Neuronal stem cell (in vitro differentiated cells): ENCODE measurements at regions not wholly inside any gene's neighbourhood (a gene's known extent, or its start where the extent isn't known, plus 50 kb on each side); places are given as distances from the start of the nearest gene placed in this dataset.

Experiments used
- DNase-seq: peaks from one replicate; pipeline ENCODE4 v3.0.0-alpha.2; 2013; ENCODE audit warnings: low spot score
- H2AFZ ChIP-seq: one replicate; pipeline ENCODE4 v1.6.1; 2013; ENCODE audit warnings: mild to moderate bottlenecking, low read length, inconsistent platforms
- H2AK5ac ChIP-seq: 2 replicates; pipeline ENCODE4 v1.6.1; 2013; ENCODE audit warnings: low read depth, mild to moderate bottlenecking, inconsistent platforms, low read length, moderate library complexity, mixed read lengths
- H2BK120ac ChIP-seq: 2 replicates; pipeline ENCODE4 v1.6.1; 2013; ENCODE audit warnings: low read depth, mild to moderate bottlenecking, inconsistent platforms, low read length, moderate library complexity, mixed read lengths
- H2BK12ac ChIP-seq: one replicate; pipeline ENCODE4 v1.6.1; 2013; ENCODE audit warnings: low read length, inconsistent platforms
- H2BK15ac ChIP-seq: 2 replicates; pipeline ENCODE4 v1.6.1; 2013; ENCODE audit warnings: mild to moderate bottlenecking, low read length, inconsistent platforms, mixed read lengths
- H2BK5ac ChIP-seq: one replicate; pipeline ENCODE4 v1.6.1; 2013; ENCODE audit warnings: inconsistent platforms, mild to moderate bottlenecking, low read length, moderate library complexity
- H3K14ac ChIP-seq: one replicate; pipeline ENCODE4 v1.6.1; 2013; ENCODE audit warnings: low read length, inconsistent platforms
- H3K18ac ChIP-seq: 2 replicates; pipeline ENCODE4 v1.6.1; 2013; ENCODE audit warnings: low read length, inconsistent platforms
- H3K23ac ChIP-seq: 2 replicates; pipeline ENCODE4 v1.6.1; 2013; ENCODE audit warnings: low read depth, mild to moderate bottlenecking, mixed read lengths, low read length, inconsistent platforms; ENCODE audit not compliant: poor library complexity
- H3K27ac ChIP-seq: replicated peaks from 3 replicates; pipeline ENCODE4 v1.5.1; 2013; ENCODE audit warnings: low read length, inconsistent platforms
- H3K27me3 ChIP-seq, 3 experiments: 2 replicates each; pipeline ENCODE4 v1.6.1; 2013; ENCODE audit warnings: low read length in 3 of 3, mild to moderate bottlenecking in 2 of 3, inconsistent platforms in 1 of 3, low read depth in 1 of 3, mixed read lengths in 1 of 3, moderate library complexity in 1 of 3; ENCODE audit not compliant: control insufficient read depth in 3 of 3, insufficient read depth in 3 of 3
- H3K36me3 ChIP-seq, 2 donors: replicated peaks in 1 of 2; 2 replicates each; pipeline ENCODE4 v1.6.1; 2013; ENCODE audit warnings: low read length in 2 of 2; ENCODE audit not compliant: control insufficient read depth in 2 of 2, insufficient read depth in 2 of 2
- H3K4ac ChIP-seq: 2 replicates; pipeline ENCODE4 v1.6.1; 2013; ENCODE audit warnings: inconsistent platforms, mild to moderate bottlenecking, low read length, moderate library complexity
- H3K4me1 ChIP-seq, 2 donors: 1 replicate in 1 of 2; 2 replicates in 1 of 2; pipeline ENCODE4 v1.6.1; 2013; ENCODE audit warnings: low read length in 2 of 2, low read depth in 1 of 2; ENCODE audit not compliant: control insufficient read depth in 2 of 2, insufficient read depth in 1 of 2
- H3K4me2 ChIP-seq: one replicate; pipeline ENCODE4 v1.6.1; 2013; ENCODE audit warnings: mild to moderate bottlenecking, low read length, inconsistent platforms; ENCODE audit not compliant: insufficient read depth, poor library complexity, severe bottlenecking
- H3K4me3 ChIP-seq, 2 donors: 2 replicates each; pipeline ENCODE4 v1.5.1; 2013; ENCODE audit warnings: low read length in 2 of 2, mild to moderate bottlenecking in 2 of 2, inconsistent platforms in 1 of 2, moderate library complexity in 1 of 2
- H3K79me1 ChIP-seq: one replicate; pipeline ENCODE4 v1.6.1; 2013; ENCODE audit warnings: low read depth, mild to moderate bottlenecking, inconsistent platforms, low read length, moderate library complexity
- H3K9ac ChIP-seq: one replicate; pipeline ENCODE4 v1.6.1; 2013; ENCODE audit warnings: mild to moderate bottlenecking, low read depth, low read length, inconsistent platforms; ENCODE audit not compliant: poor library complexity
- H3K9me3 ChIP-seq, 2 donors: replicated peaks in 1 of 2; 2 replicates each; pipeline versions ENCODE3 to v1.6.1; 2013; ENCODE audit warnings: low read length in 2 of 2, mild to moderate bottlenecking in 2 of 2, inconsistent platforms in 1 of 2, low read depth in 1 of 2, mixed read lengths in 1 of 2, moderate library complexity in 1 of 2; ENCODE audit not compliant: control insufficient read depth in 2 of 2, insufficient read depth in 1 of 2
- H4K8ac ChIP-seq: one replicate; pipeline ENCODE4 v1.6.1; 2013; ENCODE audit warnings: low read depth, mild to moderate bottlenecking, inconsistent platforms, low read length, moderate library complexity
- H4K91ac ChIP-seq: one replicate; pipeline ENCODE4 v1.6.1; 2013; ENCODE audit warnings: low read length, low read depth, mild to moderate bottlenecking, inconsistent platforms; ENCODE audit not compliant: poor library complexity
- whole genome bisulfite sequencing, 2 donors: extraction: QIAGEN DNeasy Blood & Tissue Kit; methylation state at CpG; one replicate each; pipeline ENCODE4 v1.1.7; 2013; ENCODE audit warnings: missing lambda C conversion rate in 2 of 2, mixed read lengths in 1 of 2; ENCODE audit not compliant: insufficient read length in 2 of 2, insufficient replicate concordance in 1 of 2; ENCODE audit errors: extremely low coverage in 2 of 2; 5-methylcytosine and 5-hydroxymethylcytosine counted together

DNA sequence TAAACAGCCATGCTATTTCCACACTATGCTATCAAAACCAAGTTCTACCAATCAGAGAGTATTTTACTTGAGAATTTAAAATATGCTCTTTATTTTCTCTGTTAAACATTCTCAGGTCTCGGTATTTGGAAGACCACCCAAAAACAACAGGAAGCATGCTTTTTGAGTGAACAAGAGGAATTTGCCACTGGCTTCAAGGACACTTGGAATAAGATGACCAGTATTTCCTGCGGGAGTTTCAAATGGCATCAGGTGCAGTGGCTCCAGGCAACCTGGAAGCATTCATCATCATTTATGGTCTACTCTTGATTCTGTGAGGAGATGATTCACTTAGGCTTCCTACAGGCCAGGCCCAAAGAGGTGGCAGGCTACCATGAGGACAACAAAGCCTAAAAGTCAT is 305.7 kb upstream of the ATP11B start:
- H2BK120ac ChIP-seq: no peak overlapping the region
- H2AK5ac ChIP-seq: no peak overlapping the region
- no peak overlapping the region for H3K27ac ChIP-seq
- H3K4ac ChIP-seq: no peak overlapping the region
- H3K4me3 ChIP-seq: no peak overlapping the region
- no peak overlapping the region for H3K9ac ChIP-seq
- no peak overlapping the region for H2BK12ac ChIP-seq
- no CpG with 5 or more reads among the region's 2 CpGs for WGBS, 2 donors
- H3K36me3 ChIP-seq: no peaks in the 10 kb centered on the region
- no peak overlapping the region for H2AFZ ChIP-seq
- no peak overlapping the region for H4K91ac ChIP-seq
- no peak overlapping the region for H3K14ac ChIP-seq
- no peak overlapping the region for H4K8ac ChIP-seq
- H2BK5ac ChIP-seq: no peak overlapping the region
- no peaks in the 10 kb centered on the region for H3K27me3 ChIP-seq
- H3K4me1 ChIP-seq: peaks cover 11 to 18% of the 10 kb centered on the region in 2 donors
- no peaks in the 10 kb centered on the region for H3K9me3 ChIP-seq
- no peak for DNase-seq
- no peak overlapping the region for H3K23ac ChIP-seq
- no peaks in the 10 kb centered on the region for H3K79me1 ChIP-seq
- no peak overlapping the region for H2BK15ac ChIP-seq
- peak overlapping the region; percentile 31 for H3K18ac ChIP-seq
- H3K4me2 ChIP-seq: no peak overlapping the region

- Histone ChIP-seq H2BK5ac (no peak overlapping the region), H3K27ac (peak overlapping the region; percentile 65), H3K18ac (no peak overlapping the region), H4K91ac (no peak overlapping the region), H3K9ac (no peak overlapping the region), H3K4me3 (no peak overlapping the region), H3K9me3 (no peaks in the 10 kb centered on the region), H3K27me3 (no peaks in the 10 kb centered on the region), H2AK5ac (no peak overlapping the region), H3K14ac (no peak overlapping the region), H2BK12ac (no peak overlapping the region), H2AFZ (peak overlapping the region; percentile 70), H2BK15ac (no peak overlapping the region), H3K4me2 (no peak overlapping the region), H3K4ac (no peak overlapping the region), H2BK120ac (no peak overlapping the region), H3K4me1 (peaks cover 5 to 18% of the 10 kb centered on the region in 2 donors), H4K8ac (no peak overlapping the region), H3K79me1 (no peaks in the 10 kb centered on the region), H3K36me3 (no peaks in the 10 kb centered on the region), H3K23ac (no peak overlapping the region)
- no CpG with 5 or more reads among the region's 10 CpGs for WGBS, 2 donors
- peak; percentile 41 for DNase-seq
Observed at GRCh38 chr3:182490596-182491491, 302.5 kb upstream of the ATP11B start.

GRCh38 chr3:182491577-182491976 is 301.7 kb upstream of the ATP11B start:
- Histone ChIP-seq H3K4ac (no peak overlapping the region), H3K4me2 (no peak overlapping the region), H3K9me3 (no peaks in the 10 kb centered on the region), H2BK12ac (peak overlapping the region; percentile 42), H2AFZ (peak overlapping the region; percentile 65), H4K91ac (no peak overlapping the region), H2BK15ac (no peak overlapping the region), H3K4me3 (no peak overlapping the region), H3K27ac (peak overlapping the region; percentile 65), H4K8ac (no peak overlapping the region), H2BK120ac (no peak overlapping the region), H3K14ac (no peak overlapping the region), H3K18ac (no peak overlapping the region), H3K79me1 (no peaks in the 10 kb centered on the region), H3K27me3 (no peaks in the 10 kb centered on the region), H2BK5ac (no peak overlapping the region), H3K23ac (no peak overlapping the region), H3K4me1 (peaks cover 5 to 18% of the 10 kb centered on the region in 2 donors), H3K36me3 (no peaks in the 10 kb centered on the region), H3K9ac (no peak overlapping the region), H2AK5ac (no peak overlapping the region)
- no peak for DNase-seq
- no CpG with 5 or more reads among the region's 3 CpGs for WGBS, 2 donors

GRCh38 chr3:182492536-182492935 is 300.8 kb upstream of the ATP11B start:
- Histone ChIP-seq H3K79me1 (no peaks in the 10 kb centered on the region), H3K23ac (no peak overlapping the region), H3K14ac (no peak overlapping the region), H2BK15ac (no peak overlapping the region), H2AFZ (no peak overlapping the region), H2BK5ac (no peak overlapping the region), H2AK5ac (no peak overlapping the region), H4K8ac (no peak overlapping the region), H2BK120ac (no peak overlapping the region), H3K18ac (no peak overlapping the region), H3K9me3 (no peaks in the 10 kb centered on the region), H3K9ac (no peak overlapping the region), H3K27me3 (no peaks in the 10 kb centered on the region), H3K4me2 (no peak overlapping the region), H3K4me3 (no peak overlapping the region), H2BK12ac (no peak overlapping the region), H3K4me1 (peaks cover 8 to 22% of the 10 kb centered on the region in 2 donors), H3K36me3 (no peaks in the 10 kb centered on the region), H4K91ac (no peak overlapping the region), H3K27ac (no peak overlapping the region), H3K4ac (no peak overlapping the region)
- DNase-seq: no peak
- WGBS, 2 donors: no CpG with 5 or more reads among the region's 3 CpGs
